ENCODE measurements at regions not wholly inside any gene's neighbourhood (a gene's known extent, or its start where the extent isn't known, plus 50 kb on each side); places are given as distances from the start of the nearest gene placed in this dataset.
"Not testable (repeated sequence)": the region's sequence is repeated elsewhere in the genome, so short reads cannot be mapped to it uniquely, and the experiment has no call there.

- DNase-seq (ENCODE audit: extremely low spot score, insufficient read length, low read depth) (no peak), FAIRE-seq (no peak)
These were observed 600.8 kb upstream of the ARRDC3 start for GRCh38 chr5:91983869-91984268.

GRCh38 chr5:91978221-91978882 lies 595.2 kb upstream of the ARRDC3 start:
- DNase-seq (ENCODE audit: extremely low spot score, insufficient read length, low read depth) (no peak), FAIRE-seq (no peak)

- DNase-seq (ENCODE audit: extremely low spot score, insufficient read length, low read depth): no peak
- no peak for FAIRE-seq
These were observed 594.5 kb upstream of the ARRDC3 start for GRCh38 chr5:91977579-91977978.

- no peak for DNase-seq (ENCODE audit: extremely low spot score, insufficient read length, low read depth)
- FAIRE-seq: no peak
These were observed 593.3 kb upstream of the ARRDC3 start for GRCh38 chr5:91976451-91976850.

- no peak for DNase-seq (ENCODE audit: extremely low spot score, insufficient read length, low read depth)
- no peak for FAIRE-seq
These were observed 580.0 kb upstream of the ARRDC3 start for GRCh38 chr5:91963166-91963565.

GRCh38 chr5:91957666-91958065 lies 574.5 kb upstream of the ARRDC3 start:
- DNase-seq (ENCODE audit: extremely low spot score, insufficient read length, low read depth) (no peak), FAIRE-seq (no peak)

GRCh38 chr5:91956738-91957137 lies 573.6 kb upstream of the ARRDC3 start:
- DNase-seq (ENCODE audit: extremely low spot score, insufficient read length, low read depth) (no peak), FAIRE-seq (no peak)

GRCh38 chr5:91955610-91956009 lies 572.5 kb upstream of the ARRDC3 start:
- no peak for FAIRE-seq
- no peak for DNase-seq (ENCODE audit: extremely low spot score, insufficient read length, low read depth)

GRCh38 chr5:91954136-91954535 lies 571.0 kb upstream of the ARRDC3 start:
- DNase-seq (ENCODE audit: extremely low spot score, insufficient read length, low read depth) (no peak), FAIRE-seq (no peak)

GRCh38 chr5:91950328-91950727 lies 567.2 kb upstream of the ARRDC3 start:
- FAIRE-seq: no peak
- DNase-seq (ENCODE audit: extremely low spot score, insufficient read length, low read depth): no peak

GRCh38 chr5:91946870-91947269 lies 563.8 kb upstream of the ARRDC3 start:
- DNase-seq (ENCODE audit: extremely low spot score, insufficient read length, low read depth): no peak
- FAIRE-seq: no peak

GRCh38 chr5:91941588-91941987 lies 558.5 kb upstream of the ARRDC3 start:
- DNase-seq (ENCODE audit: extremely low spot score, insufficient read length, low read depth): no peak
- FAIRE-seq: no peak

GRCh38 chr5:91938441-91938840 lies 555.3 kb upstream of the ARRDC3 start:
- no peak for FAIRE-seq

GRCh38 chr5:91937121-91937520 lies 554.0 kb upstream of the ARRDC3 start:
- no peak for FAIRE-seq
- DNase-seq (ENCODE audit: extremely low spot score, insufficient read length, low read depth): no peak

More at GRCh38 chr5:91938441-91938840, 555.3 kb upstream of the ARRDC3 start:
- no peak for DNase-seq (ENCODE audit: extremely low spot score, insufficient read length, low read depth)

GRCh38 chr5:91929522-91929817 lies 546.4 kb upstream of the ARRDC3 start:
- no peak for FAIRE-seq
- DNase-seq (ENCODE audit: extremely low spot score, insufficient read length, low read depth): no peak

- FAIRE-seq (no peak), DNase-seq (ENCODE audit: extremely low spot score, insufficient read length, low read depth) (no peak)
These were observed 545.8 kb upstream of the ARRDC3 start for GRCh38 chr5:91928754-91929521.

GRCh38 chr5:91927439-91927838 lies 544.3 kb upstream of the ARRDC3 start:
- FAIRE-seq (no peak), DNase-seq (ENCODE audit: extremely low spot score, insufficient read length, low read depth) (no peak)

- DNase-seq (ENCODE audit: extremely low spot score, insufficient read length, low read depth) (no peak), FAIRE-seq (no peak)
These were observed 542.1 kb upstream of the ARRDC3 start for GRCh38 chr5:91925249-91925648.

- DNase-seq (ENCODE audit: extremely low spot score, insufficient read length, low read depth); FAIRE-seq: not testable (repeated sequence)
These were observed 534.1 kb upstream of the ARRDC3 start for GRCh38 chr5:91917037-91917814.

GRCh38 chr5:91910655-91911054 lies 527.5 kb upstream of the ARRDC3 start:
- DNase-seq (ENCODE audit: extremely low spot score, insufficient read length, low read depth): no peak
- no peak for FAIRE-seq

- DNase-seq (ENCODE audit: extremely low spot score, insufficient read length, low read depth) (no peak), FAIRE-seq (no peak)
These were observed 527.1 kb upstream of the ARRDC3 start for GRCh38 chr5:91910247-91910646.
